PC-3 (cell line): ENCODE measurements at regions not wholly inside any gene's neighbourhood (a gene's known extent, or its start where the extent isn't known, plus 50 kb on each side); places are given as distances from the start of the nearest gene placed in this dataset.

Experiments
- ATAC-seq: fragments of 200-7000 bp; cut with Tn5 transposase; 2 replicates; pipeline ENCODE4 v1.9.1; 2020; ENCODE audit warnings: mild to moderate bottlenecking, moderate library complexity
- BruUV-seq: library from RNA; stranded (reverse); fragments of 400-500 nt; replicated peaks from 2 replicates; lab custom pipeline; 2021; lab: Mats Ljungman, UMichigan
- CTCF ChIA-PET: fragments of 300-600 bp; sonication (Branson Sonifier 250); formaldehyde crosslinking; loops from one replicate; lab custom pipeline; 2022; ENCODE audit warnings: antibody characterized with exemption; lab: Charles Lee
- POLR2A ChIA-PET: fragments of 300-600 bp; sonication (Branson Sonifier 250); formaldehyde crosslinking; loops from one replicate; lab custom pipeline; 2022; ENCODE audit warnings: antibody characterized with exemption; ENCODE audit not compliant: unreplicated experiment; lab: Charles Lee
- DNase-seq: peaks from one replicate; pipeline ENCODE4 v3.0.0-alpha.2; 2015
- H2AFZ ChIP-seq: fragments of 300-600 bp; sonication (generic); 2 replicates; pipeline ENCODE4 v1.6.0; 2016; ENCODE audit warnings: antibody characterized with exemption, low read length
- H3F3A ChIP-seq: fragments of 300-600 bp; sonication (generic); one replicate; pipeline ENCODE4 v1.6.0; 2017; ENCODE audit warnings: antibody characterized with exemption, low read length, control low read depth, mild to moderate bottlenecking; ENCODE audit not compliant: unreplicated experiment
- H3K27ac ChIP-seq: fragments of 300-600 bp; sonication (generic); 2 replicates; pipeline ENCODE4 v1.5.1; 2016; ENCODE audit warnings: mild to moderate bottlenecking, low read length
- H3K27me3 ChIP-seq: fragments of 300-600 bp; sonication (generic); 2 replicates; pipeline ENCODE4 v1.6.1; 2016; ENCODE audit warnings: low read length, mixed read lengths
- H3K36me3 ChIP-seq: fragments of 300-600 bp; sonication (generic); 2 replicates; pipeline ENCODE4 v1.6.1; 2016; ENCODE audit warnings: low read depth, mixed run types, low read length, mixed read lengths
- H3K4me1 ChIP-seq: fragments of 300-600 bp; sonication (generic); 2 replicates; pipeline ENCODE4 v1.5.1; 2016; ENCODE audit warnings: low read length; ENCODE audit not compliant: insufficient read depth
- H3K4me2 ChIP-seq: fragments of 300-600 bp; sonication (generic); 2 replicates; pipeline ENCODE4 v1.6.0; 2016; ENCODE audit warnings: low read length
- H3K4me3 ChIP-seq: fragments of 300-600 bp; sonication (generic); 2 replicates; pipeline ENCODE4 v1.5.1; 2016; ENCODE audit warnings: mild to moderate bottlenecking, low read length, mixed read lengths
- H3K79me2 ChIP-seq: fragments of 300-600 bp; sonication (generic); 2 replicates; pipeline ENCODE4 v1.6.1; 2017; ENCODE audit warnings: low read length, mixed read lengths
- H3K9ac ChIP-seq: fragments of 300-600 bp; sonication (generic); 2 replicates; pipeline ENCODE4 v1.6.0; 2016; ENCODE audit warnings: mild to moderate bottlenecking, low read length
- H3K9me2 ChIP-seq: fragments of 300-600 bp; sonication (generic); replicated peaks from 2 replicates; pipeline ENCODE4 v1.6.1; 2016; ENCODE audit warnings: mixed run types, low read length, mixed read lengths
- H3K9me3 ChIP-seq: fragments of 300-600 bp; sonication (generic); 2 replicates; pipeline ENCODE4 v1.6.1; 2016; ENCODE audit warnings: low read length, mixed read lengths
- H4K20me1 ChIP-seq: fragments of 300-600 bp; sonication (generic); 2 replicates; pipeline ENCODE4 v1.6.1; 2016; ENCODE audit warnings: low read length, mixed read lengths
- EZH2 ChIP-seq: fragments of 300-600 bp; sonication (generic); IDR thresholded peaks from one replicate; pipeline ENCODE4 v1.6.1; 2017; ENCODE audit warnings: antibody characterized with exemption, mild to moderate bottlenecking, low read length; ENCODE audit not compliant: unreplicated experiment
- EZH2phosphoT487 ChIP-seq: fragments of 300-600 bp; sonication (generic); IDR thresholded peaks from 2 replicates; pipeline ENCODE4 v1.6.1; 2018; ENCODE audit warnings: mild to moderate bottlenecking, antibody characterized with exemption, low read length, borderline replicate concordance
- intact Hi-C: fragments of 100-400 bp; cut with micrococcal nuclease; formaldehyde crosslinking; loops from 2 replicates; pipeline ENCODE4 v1.9.0; 2023
- TF ChIP-seq, protein P1 (sequence below): fragments of 300-600 bp; sonication (generic); conservative IDR thresholded peaks from 2 replicates; pipeline ENCODE4 v1.5.1; 2017; ENCODE audit warnings: antibody characterized with exemption, low read depth, mild to moderate bottlenecking, low read length

DNA sequence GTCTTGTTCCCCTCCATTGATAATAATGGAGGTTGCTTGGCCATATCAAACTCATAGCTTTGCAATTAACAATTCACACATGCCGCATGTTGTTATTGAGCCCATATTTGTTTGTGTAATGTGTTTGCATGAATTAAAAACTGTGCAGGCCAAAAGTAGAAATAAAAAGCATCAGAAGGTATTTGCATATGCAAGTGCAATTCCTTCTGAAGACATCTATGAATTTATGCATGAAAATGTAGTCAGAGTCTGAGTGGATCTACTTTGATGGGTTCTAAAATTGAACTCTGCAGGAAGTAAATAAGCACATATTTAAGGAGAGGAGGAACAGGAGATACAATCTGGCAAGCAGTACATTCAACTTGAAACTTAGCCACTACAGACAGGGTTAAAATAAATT, 1004.6 kb upstream of the WWC1 start:
- TF ChIP-seq EZH2phosphoT487, result no peak
- intact Hi-C loops, result no loop called here
- H3K4me1 ChIP-seq, result no peaks in the 10 kb centered on the region
- H4K20me1 ChIP-seq, result no peaks in the 10 kb centered on the region
- no peak overlapping the region for H2AFZ ChIP-seq
- H3K4me3 ChIP-seq, result no peak overlapping the region
- no peaks in the 10 kb centered on the region for H3K36me3 ChIP-seq
- H3K4me2 ChIP-seq, result no peak overlapping the region
- H3F3A ChIP-seq, result no peaks in the 10 kb centered on the region
- ChIA-PET POLR2A (no interaction called here), CTCF (no interaction called here)
- ATAC-seq, result no peak
- no peak for DNase-seq
- H3K9me2 ChIP-seq, result no peaks in the 10 kb centered on the region
- H3K27ac ChIP-seq, result no peak overlapping the region
- no peak overlapping the region for H3K9ac ChIP-seq
- no TSS peak for BruUV-seq
- H3K27me3 ChIP-seq, result no peaks in the 10 kb centered on the region
- H3K9me3 ChIP-seq, result no peaks in the 10 kb centered on the region
- no peaks in the 10 kb centered on the region for H3K79me2 ChIP-seq

DNA sequence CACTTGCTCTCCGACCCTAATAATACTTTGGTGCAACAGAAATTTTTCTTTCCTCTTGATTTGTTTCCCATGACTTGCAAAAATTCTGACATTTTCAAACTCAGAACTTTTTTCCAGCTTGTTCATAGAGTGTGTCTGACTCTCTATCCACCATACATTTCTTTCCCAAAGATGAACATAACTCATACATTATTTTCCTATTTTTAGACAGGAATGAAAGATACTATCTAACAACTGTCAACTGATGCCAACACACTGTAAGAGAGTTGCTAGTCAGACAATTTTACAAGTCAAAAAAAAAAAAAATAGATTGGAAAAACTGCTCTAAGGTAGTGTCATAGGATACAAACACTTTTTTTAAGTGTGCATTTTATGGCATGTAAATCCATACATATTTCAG, 1001.0 kb upstream of the WWC1 start:
- POLR2A ChIA-PET, result no interaction called here
- no peak for DNase-seq
- CTCF ChIA-PET, result no interaction called here
- no TSS peak for BruUV-seq
- Histone ChIP-seq H3F3A (no peaks in the 10 kb centered on the region), H3K9me3 (no peaks in the 10 kb centered on the region), H3K9ac (no peak overlapping the region), H3K27me3 (no peaks in the 10 kb centered on the region), H3K4me1 (peaks cover 11% of the 10 kb centered on the region), H3K79me2 (no peaks in the 10 kb centered on the region), H3K4me2 (no peak overlapping the region), H2AFZ (no peak overlapping the region), H3K27ac (no peak overlapping the region), H3K4me3 (no peak overlapping the region), H3K36me3 (no peaks in the 10 kb centered on the region), H4K20me1 (no peaks in the 10 kb centered on the region), H3K9me2 (no peaks in the 10 kb centered on the region)
- ATAC-seq, result no peak
- TF ChIP-seq, protein P1, sequence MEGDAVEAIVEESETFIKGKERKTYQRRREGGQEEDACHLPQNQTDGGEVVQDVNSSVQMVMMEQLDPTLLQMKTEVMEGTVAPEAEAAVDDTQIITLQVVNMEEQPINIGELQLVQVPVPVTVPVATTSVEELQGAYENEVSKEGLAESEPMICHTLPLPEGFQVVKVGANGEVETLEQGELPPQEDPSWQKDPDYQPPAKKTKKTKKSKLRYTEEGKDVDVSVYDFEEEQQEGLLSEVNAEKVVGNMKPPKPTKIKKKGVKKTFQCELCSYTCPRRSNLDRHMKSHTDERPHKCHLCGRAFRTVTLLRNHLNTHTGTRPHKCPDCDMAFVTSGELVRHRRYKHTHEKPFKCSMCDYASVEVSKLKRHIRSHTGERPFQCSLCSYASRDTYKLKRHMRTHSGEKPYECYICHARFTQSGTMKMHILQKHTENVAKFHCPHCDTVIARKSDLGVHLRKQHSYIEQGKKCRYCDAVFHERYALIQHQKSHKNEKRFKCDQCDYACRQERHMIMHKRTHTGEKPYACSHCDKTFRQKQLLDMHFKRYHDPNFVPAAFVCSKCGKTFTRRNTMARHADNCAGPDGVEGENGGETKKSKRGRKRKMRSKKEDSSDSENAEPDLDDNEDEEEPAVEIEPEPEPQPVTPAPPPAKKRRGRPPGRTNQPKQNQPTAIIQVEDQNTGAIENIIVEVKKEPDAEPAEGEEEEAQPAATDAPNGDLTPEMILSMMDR, result no peak
- no peak for TF ChIP-seq EZH2phosphoT487
- TF ChIP-seq EZH2, result no peak
- intact Hi-C loops, result no loop called here

DNA sequence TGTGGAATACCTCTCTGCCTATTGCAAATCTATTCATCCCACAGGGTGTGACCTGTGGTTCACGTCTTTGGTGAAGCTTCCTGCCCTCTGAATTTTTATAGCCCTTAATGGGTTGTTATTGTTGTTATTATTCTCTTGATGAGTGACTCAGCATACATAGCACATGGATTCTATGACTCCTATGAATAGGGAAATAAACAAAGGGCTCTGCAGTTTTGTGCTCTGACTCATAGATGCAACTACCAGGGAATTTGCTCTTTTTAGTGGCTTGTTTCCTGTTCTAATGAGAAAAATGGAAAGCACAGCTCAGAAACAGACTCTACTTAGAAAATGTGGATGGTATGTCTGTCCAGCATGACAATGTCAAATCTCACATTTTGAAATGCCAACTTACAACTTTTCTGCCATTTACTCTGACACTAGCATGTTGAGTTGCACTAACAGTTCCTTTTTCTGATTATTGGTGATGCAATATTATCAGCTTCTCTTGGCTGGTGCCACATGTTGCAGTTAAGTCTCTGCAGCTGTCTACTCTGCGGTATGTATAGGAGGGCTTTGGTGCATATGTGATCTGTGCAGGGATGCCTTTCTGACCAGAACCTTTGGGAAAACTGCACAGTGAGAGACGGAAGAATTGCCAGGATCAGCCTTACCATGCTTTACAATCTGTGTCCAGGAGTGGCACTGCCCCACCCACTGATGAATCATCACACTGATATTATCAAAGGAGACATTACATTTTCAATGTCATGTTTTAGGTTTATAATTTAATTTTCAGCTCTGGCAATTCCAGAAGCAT, 996.4 kb upstream of the WWC1 start:
- no peak overlapping the region for H3K9ac ChIP-seq
- H2AFZ ChIP-seq, result no peak overlapping the region
- no peaks in the 10 kb centered on the region for H3K9me3 ChIP-seq
- H3K27me3 ChIP-seq, result no peaks in the 10 kb centered on the region
- ATAC-seq (peak; percentile 48), DNase-seq (peak; percentile 57)
- ChIA-PET POLR2A (no interaction called here), CTCF (no interaction called here)
- intact Hi-C loops, result no loop called here
- H3F3A ChIP-seq, result no peaks in the 10 kb centered on the region
- peak overlapping the region; percentile 12 for H3K4me2 ChIP-seq
- H3K79me2 ChIP-seq, result no peaks in the 10 kb centered on the region
- no peaks in the 10 kb centered on the region for H3K36me3 ChIP-seq
- 0 out of 2 replicates have a peak overlapping the region, but pooled peaks have one; percentile 1 for H3K4me3 ChIP-seq
- H3K4me1 ChIP-seq, result peaks cover 16% of the 10 kb centered on the region
- H3K27ac ChIP-seq, result peak overlapping the region; percentile 47
- no peaks in the 10 kb centered on the region for H3K9me2 ChIP-seq
- no TSS peak for BruUV-seq
- TF ChIP-seq, protein P1, result no peak
- no peak for TF ChIP-seq EZH2
- no peak for TF ChIP-seq EZH2phosphoT487
- H4K20me1 ChIP-seq, result no peaks in the 10 kb centered on the region
